Fibroblast of upper back skin (primary cell): ENCODE measurements at regions not wholly inside any gene's neighbourhood (a gene's known extent, or its start where the extent isn't known, plus 50 kb on each side); places are given as distances from the start of the nearest gene placed in this dataset.
"Not testable (repeated sequence)": the region's sequence is repeated elsewhere in the genome, so short reads cannot be mapped to it uniquely, and the experiment has no call there.

ENCODE experiments used
- DNase-seq: peaks from one replicate; pipeline ENCODE4 v3.0.0-alpha.2; 2013

- DNase-seq: no peak
Observed at GRCh38 chr13:31522396-31522795, 216.9 kb upstream of the RXFP2 start.

- no peak for DNase-seq
Observed at GRCh38 chr13:31528176-31528575, 211.2 kb upstream of the RXFP2 start.

GRCh38 chr13:31528758-31529157, 210.6 kb upstream of the RXFP2 start:
- DNase-seq: no peak

- no peak for DNase-seq
Observed at GRCh38 chr13:31530922-31531321, 208.4 kb upstream of the RXFP2 start.

- no peak for DNase-seq
Observed at GRCh38 chr13:31537052-31537451, 202.3 kb upstream of the RXFP2 start.

- DNase-seq: peak; percentile 78
Observed at GRCh38 chr13:31538067-31539042, 201.0 kb upstream of the RXFP2 start.

- DNase-seq: no peak
Observed at GRCh38 chr13:31540281-31540680, 199.0 kb upstream of the RXFP2 start.

- DNase-seq: no peak
Observed at GRCh38 chr13:31543190-31543589, 196.1 kb upstream of the RXFP2 start.

- DNase-seq: no peak
Observed at GRCh38 chr13:31545616-31546015, 193.7 kb upstream of the RXFP2 start.

GRCh38 chr13:31556376-31556775, 182.9 kb upstream of the RXFP2 start:
- DNase-seq: peak; percentile 57

- DNase-seq: not testable (repeated sequence)
Observed at GRCh38 chr13:31584221-31584620, 155.1 kb upstream of the RXFP2 start.

- DNase-seq: peak; percentile 70
Observed at GRCh38 chr13:31587698-31588266, 151.5 kb upstream of the RXFP2 start.

- peak; percentile 36 for DNase-seq
Observed at GRCh38 chr13:31588316-31588715, 151.0 kb upstream of the RXFP2 start.

- DNase-seq: no peak
Observed at GRCh38 chr13:31588893-31589292, 150.4 kb upstream of the RXFP2 start.

- DNase-seq: no peak
Observed at GRCh38 chr13:31591642-31592233, 147.6 kb upstream of the RXFP2 start.

GRCh38 chr13:31594056-31594455, 145.3 kb upstream of the RXFP2 start:
- DNase-seq: no peak

- peak; percentile 58 for DNase-seq
Observed at GRCh38 chr13:31595563-31595962, 143.8 kb upstream of the RXFP2 start.

GRCh38 chr13:31598990-31599389, 140.3 kb upstream of the RXFP2 start:
- DNase-seq: no peak

- peak; percentile 41 for DNase-seq
Observed at GRCh38 chr13:31605076-31605860, 134.1 kb upstream of the RXFP2 start.

- DNase-seq: not testable (repeated sequence)
Observed at GRCh38 chr13:31607531-31607930, 131.8 kb upstream of the RXFP2 start.

- not testable (repeated sequence) for DNase-seq
Observed at GRCh38 chr13:31608780-31609179, 130.5 kb upstream of the RXFP2 start.

- DNase-seq: no peak
Observed at GRCh38 chr13:31610270-31610998, 128.9 kb upstream of the RXFP2 start.
